ENCODE measurements at regions not wholly inside any gene's neighbourhood (a gene's known extent, or its start where the extent isn't known, plus 50 kb on each side); places are given as distances from the start of the nearest gene placed in this dataset.

DNA sequence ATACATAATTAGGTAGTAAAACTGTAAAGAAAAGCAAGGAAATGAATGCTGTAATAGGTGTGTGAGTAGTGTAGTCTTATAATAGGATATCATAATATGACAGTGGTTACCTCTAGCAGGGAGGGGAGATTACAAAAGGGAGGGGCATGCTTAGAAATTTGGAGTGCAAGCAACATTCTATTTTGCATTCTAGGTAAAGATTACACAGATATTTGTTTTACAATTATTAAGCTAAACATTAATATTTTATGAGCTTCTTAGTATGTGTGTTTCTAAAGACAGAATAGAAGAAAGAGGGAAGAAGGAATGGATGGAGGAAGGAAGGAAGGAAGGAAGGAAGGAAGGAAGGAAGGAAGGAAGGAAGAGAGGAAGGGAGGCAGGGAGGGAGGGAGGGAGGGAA lies 177.9 kb downstream of the PAX3 start:
- no peak for TF ChIP-seq CTCF (conservative IDR thresholded peaks at IDR 0.05)
- H3K27ac ChIP-seq: peak overlapping the region; percentile 23; the same call in 1 of the 2 replicates

- TF ChIP-seq CTCF (conservative IDR thresholded peaks at IDR 0.05): no peak
- no peak overlapping the region for H3K27ac ChIP-seq
Measured at GRCh38 chr2:222115296-222115695, 183.5 kb downstream of the PAX3 start.

DNA sequence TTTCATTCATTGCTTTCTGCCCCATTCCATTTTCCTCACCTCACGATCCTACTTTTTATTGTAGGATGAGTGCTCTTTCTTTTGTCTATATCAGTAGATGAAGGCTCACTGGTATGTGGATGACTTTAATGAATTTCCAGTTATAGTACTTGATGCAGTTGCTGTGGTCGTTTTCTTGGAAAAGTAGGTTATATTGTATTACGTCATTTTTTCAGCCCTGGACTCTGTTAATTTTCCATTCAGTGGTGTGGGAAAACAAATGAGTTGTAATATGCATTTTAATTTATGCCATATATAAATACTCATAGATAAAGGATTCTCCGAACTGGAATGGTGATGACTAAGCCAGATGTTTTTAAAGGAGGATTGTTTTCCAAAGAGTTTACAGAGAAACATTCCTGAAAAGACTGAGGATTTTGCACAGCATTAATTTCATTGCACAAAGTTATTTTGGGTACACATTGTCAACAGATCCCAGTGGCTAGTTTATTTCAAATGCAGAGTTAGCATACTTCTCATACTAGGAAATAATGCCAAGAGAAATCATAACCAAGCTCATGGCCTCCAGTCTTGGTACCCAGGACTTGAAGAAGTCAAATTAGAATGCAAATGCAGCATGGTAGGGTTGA lies 189.7 kb downstream of the PAX3 start:
- no peak overlapping the region for H3K27ac ChIP-seq
- no peak for TF ChIP-seq CTCF (conservative IDR thresholded peaks at IDR 0.05)

DNA sequence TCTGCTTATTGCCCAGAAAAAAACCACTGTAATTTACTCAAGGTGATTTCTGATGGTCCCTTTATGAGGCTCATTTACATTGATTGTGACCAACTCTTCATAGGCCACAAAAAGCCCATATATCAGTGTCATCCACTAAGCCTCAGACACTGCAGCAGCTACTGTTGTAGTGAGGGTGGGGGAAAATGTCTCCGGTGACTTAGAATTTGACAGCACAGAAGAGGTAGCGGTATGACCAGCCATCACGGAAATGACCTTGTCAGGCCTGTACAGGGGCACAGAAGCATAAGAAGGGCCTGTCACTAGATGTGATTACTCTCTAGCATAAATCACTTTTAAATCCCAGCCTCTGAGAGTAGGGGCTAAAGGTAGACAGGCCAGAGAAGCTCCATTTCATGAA lies 190.3 kb downstream of the PAX3 start:
- no peak for TF ChIP-seq CTCF (conservative IDR thresholded peaks at IDR 0.05)

DNA sequence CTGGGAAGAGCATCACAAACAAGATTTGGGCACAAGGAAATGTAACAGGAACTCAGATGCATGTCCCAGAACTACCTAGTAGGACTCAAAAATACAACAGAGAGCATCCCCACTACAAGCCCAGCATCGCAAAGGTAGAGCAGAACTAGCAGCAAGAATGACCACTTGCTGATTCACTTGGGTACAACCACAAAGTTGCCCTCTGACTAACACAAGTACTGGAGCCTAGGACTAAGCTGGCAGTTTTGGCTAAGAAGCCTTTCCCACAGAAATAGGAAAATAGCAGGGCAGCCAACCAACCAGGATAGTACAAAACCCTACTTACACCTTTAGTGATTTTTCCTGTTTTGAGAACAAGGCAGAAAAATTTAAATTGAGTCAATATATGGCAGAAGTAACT lies 193.8 kb downstream of the PAX3 start:
- H3K27ac ChIP-seq: no peak overlapping the region
- TF ChIP-seq CTCF (conservative IDR thresholded peaks at IDR 0.05): no peak

More for the DNA sequence above, 190.3 kb downstream of the PAX3 start:
- H3K27ac ChIP-seq: no peak overlapping the region

- TF ChIP-seq CTCF (conservative IDR thresholded peaks at IDR 0.05): no peak
- H3K27ac ChIP-seq: peak overlapping the region; percentile 33
Measured at GRCh38 chr2:222102575-222103349, 196.0 kb downstream of the PAX3 start.

DNA sequence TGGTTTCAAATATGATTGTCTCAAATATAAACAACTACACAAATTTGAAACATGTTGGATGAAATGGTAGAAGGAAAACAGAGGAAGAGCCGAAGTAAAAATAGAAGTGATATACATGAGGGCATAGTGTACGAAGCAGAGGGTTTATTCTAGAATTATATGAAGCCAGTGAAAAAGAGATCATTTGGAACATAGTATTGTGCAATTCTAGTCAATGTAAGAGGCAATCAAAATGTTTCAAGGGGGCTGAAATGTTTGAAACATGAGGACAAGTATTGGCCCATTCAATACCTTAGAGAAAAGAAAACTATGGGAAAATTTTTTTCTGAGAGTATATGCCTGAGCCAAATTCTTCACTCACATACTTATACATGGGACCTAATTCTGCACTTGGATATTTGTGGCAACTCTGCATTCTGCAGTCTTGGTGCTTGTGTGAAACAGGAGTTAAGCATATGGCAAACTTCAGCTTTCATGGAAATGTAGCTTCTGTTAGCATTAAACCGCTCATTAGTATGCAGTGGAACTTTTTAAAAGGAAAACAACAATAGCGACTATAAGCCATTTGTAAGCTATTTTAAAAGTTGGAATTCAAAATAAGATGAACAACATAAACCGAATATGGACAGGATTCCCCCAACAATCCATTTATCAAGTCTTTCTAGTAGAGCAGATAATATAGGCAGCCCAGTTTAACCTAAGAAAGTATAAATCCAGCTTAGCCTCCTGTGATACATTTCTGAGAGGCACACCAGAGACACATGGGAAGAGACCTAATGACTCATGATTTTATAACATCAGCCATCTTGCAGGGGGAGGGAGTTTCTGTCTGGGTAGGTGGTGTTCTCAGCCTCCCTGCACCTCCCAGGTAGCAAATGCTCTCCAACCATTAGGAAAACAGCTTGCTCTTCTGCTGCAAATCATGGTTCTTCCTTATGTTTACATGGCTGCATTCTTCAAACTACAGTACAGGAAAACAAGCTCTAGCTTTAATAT lies 197.8 kb downstream of the PAX3 start:
- no peak overlapping the region for H3K27ac ChIP-seq
- TF ChIP-seq CTCF (conservative IDR thresholded peaks at IDR 0.05): no peak
